Neural cell (in vitro differentiated cells): ENCODE measurements at regions not wholly inside any gene's neighbourhood (a gene's known extent, or its start where the extent isn't known, plus 50 kb on each side); places are given as distances from the start of the nearest gene placed in this dataset.

Source experiments
- RAD21 ChIP-seq: fragments of 450-650 bp; conservative IDR thresholded peaks from 2 replicates; pipeline ENCODE4 v1.6.1; 2014; ENCODE audit warnings: antibody characterized with exemption, mild to moderate bottlenecking, moderate library complexity
- TF ChIP-seq, protein P1 (sequence below): fragments of 450-650 bp; IDR thresholded peaks from 2 replicates; pipeline ENCODE4 v1.5.1; 2014; ENCODE audit warnings: antibody characterized with exemption, mild to moderate bottlenecking, moderate library complexity; ENCODE audit not compliant: poor library complexity, severe bottlenecking
- TF ChIP-seq, protein P2 (sequence below): IDR thresholded peaks from 2 replicates; pipeline ENCODE4 v1.6.1; 2012; ENCODE audit warnings: borderline replicate concordance

DNA sequence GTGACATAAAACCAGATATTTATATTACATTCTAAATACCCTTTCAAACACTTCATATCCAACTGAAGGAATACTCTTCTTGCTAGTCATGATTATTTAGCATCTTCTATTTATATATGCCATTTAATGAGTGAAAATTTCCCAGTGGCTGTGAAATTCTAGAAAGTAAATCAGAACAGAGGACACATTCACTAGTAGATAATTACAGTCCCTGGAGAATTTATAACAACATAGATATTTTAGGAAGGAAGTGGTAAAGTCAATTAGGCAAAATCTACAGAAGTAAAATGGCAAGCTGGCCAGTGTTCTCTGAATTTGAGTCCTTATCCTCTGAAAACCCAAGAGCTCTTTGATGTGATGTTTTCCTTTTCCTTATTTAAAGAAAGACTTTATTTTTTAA, 121.8 kb downstream of the PMAIP1 start:
- TF ChIP-seq, protein P1, sequence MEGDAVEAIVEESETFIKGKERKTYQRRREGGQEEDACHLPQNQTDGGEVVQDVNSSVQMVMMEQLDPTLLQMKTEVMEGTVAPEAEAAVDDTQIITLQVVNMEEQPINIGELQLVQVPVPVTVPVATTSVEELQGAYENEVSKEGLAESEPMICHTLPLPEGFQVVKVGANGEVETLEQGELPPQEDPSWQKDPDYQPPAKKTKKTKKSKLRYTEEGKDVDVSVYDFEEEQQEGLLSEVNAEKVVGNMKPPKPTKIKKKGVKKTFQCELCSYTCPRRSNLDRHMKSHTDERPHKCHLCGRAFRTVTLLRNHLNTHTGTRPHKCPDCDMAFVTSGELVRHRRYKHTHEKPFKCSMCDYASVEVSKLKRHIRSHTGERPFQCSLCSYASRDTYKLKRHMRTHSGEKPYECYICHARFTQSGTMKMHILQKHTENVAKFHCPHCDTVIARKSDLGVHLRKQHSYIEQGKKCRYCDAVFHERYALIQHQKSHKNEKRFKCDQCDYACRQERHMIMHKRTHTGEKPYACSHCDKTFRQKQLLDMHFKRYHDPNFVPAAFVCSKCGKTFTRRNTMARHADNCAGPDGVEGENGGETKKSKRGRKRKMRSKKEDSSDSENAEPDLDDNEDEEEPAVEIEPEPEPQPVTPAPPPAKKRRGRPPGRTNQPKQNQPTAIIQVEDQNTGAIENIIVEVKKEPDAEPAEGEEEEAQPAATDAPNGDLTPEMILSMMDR, result no peak
- TF ChIP-seq, protein P2, sequence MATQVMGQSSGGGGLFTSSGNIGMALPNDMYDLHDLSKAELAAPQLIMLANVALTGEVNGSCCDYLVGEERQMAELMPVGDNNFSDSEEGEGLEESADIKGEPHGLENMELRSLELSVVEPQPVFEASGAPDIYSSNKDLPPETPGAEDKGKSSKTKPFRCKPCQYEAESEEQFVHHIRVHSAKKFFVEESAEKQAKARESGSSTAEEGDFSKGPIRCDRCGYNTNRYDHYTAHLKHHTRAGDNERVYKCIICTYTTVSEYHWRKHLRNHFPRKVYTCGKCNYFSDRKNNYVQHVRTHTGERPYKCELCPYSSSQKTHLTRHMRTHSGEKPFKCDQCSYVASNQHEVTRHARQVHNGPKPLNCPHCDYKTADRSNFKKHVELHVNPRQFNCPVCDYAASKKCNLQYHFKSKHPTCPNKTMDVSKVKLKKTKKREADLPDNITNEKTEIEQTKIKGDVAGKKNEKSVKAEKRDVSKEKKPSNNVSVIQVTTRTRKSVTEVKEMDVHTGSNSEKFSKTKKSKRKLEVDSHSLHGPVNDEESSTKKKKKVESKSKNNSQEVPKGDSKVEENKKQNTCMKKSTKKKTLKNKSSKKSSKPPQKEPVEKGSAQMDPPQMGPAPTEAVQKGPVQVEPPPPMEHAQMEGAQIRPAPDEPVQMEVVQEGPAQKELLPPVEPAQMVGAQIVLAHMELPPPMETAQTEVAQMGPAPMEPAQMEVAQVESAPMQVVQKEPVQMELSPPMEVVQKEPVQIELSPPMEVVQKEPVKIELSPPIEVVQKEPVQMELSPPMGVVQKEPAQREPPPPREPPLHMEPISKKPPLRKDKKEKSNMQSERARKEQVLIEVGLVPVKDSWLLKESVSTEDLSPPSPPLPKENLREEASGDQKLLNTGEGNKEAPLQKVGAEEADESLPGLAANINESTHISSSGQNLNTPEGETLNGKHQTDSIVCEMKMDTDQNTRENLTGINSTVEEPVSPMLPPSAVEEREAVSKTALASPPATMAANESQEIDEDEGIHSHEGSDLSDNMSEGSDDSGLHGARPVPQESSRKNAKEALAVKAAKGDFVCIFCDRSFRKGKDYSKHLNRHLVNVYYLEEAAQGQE, result no peak
- TF ChIP-seq RAD21, result no peak
